Liver (tissue), 7 donors: ENCODE measurements at regions not wholly inside any gene's neighbourhood (a gene's known extent, or its start where the extent isn't known, plus 50 kb on each side); places are given as distances from the start of the nearest gene placed in this dataset.

Source experiments
- DNase-seq: peaks from one replicate; pipeline ENCODE4 v3.0.0-alpha.2; 2017; ENCODE audit warnings: low spot score
- H3K27ac ChIP-seq, 2 donors: one replicate each; pipeline ENCODE4 v1.7.0; 2013; ENCODE audit warnings: inconsistent platforms in 2 of 2, low read length in 2 of 2, control low read depth in 1 of 2, low read depth in 1 of 2, mild to moderate bottlenecking in 1 of 2
- H3K27me3 ChIP-seq, 4 donors: one replicate each; pipeline versions ENCODE4 v1.6.1 to v1.7.0; 2013; ENCODE audit warnings: low read length in 3 of 4, inconsistent platforms in 1 of 4, mild to moderate bottlenecking in 1 of 4, moderate library complexity in 1 of 4; ENCODE audit not compliant: control insufficient read depth in 4 of 4, insufficient read depth in 4 of 4
- H3K36me3 ChIP-seq, 4 donors: one replicate each; pipeline versions ENCODE4 v1.6.1 to v1.7.0; 2013; ENCODE audit warnings: low read length in 3 of 4, mild to moderate bottlenecking in 3 of 4, low read depth in 1 of 4, moderate library complexity in 1 of 4; ENCODE audit not compliant: control insufficient read depth in 4 of 4, insufficient read depth in 3 of 4
- H3K4me1 ChIP-seq, 4 donors: one replicate each; pipeline versions ENCODE4 v1.6.1 to v1.7.0; 2013; ENCODE audit warnings: low read length in 3 of 4, mild to moderate bottlenecking in 3 of 4, moderate library complexity in 1 of 4; ENCODE audit not compliant: control insufficient read depth in 4 of 4, insufficient read depth in 4 of 4
- H3K4me3 ChIP-seq, 3 donors: one replicate each; pipeline versions ENCODE4 v1.6.1 to v1.7.0; 2013; ENCODE audit warnings: low read length in 3 of 3, control low read depth in 1 of 3, low read depth in 1 of 3, mild to moderate bottlenecking in 1 of 3
- H3K9ac ChIP-seq, 2 donors: one replicate each; pipeline ENCODE4 v1.7.0; 2013; ENCODE audit warnings: low read length in 2 of 2, mild to moderate bottlenecking in 2 of 2, moderate library complexity in 2 of 2, control low read depth in 1 of 2, low read depth in 1 of 2
- H3K9me3 ChIP-seq, 4 donors: one replicate each; pipeline versions ENCODE4 v1.6.1 to v1.7.0; 2013; ENCODE audit warnings: low read length in 3 of 4; ENCODE audit not compliant: control insufficient read depth in 4 of 4
- ATF3 ChIP-seq: IDR thresholded peaks from 2 replicates; pipeline ENCODE4 v1.6.1; 2016; ENCODE audit warnings: antibody characterized with exemption
- EGR1 ChIP-seq, 2 donors: IDR thresholded peaks; 2 replicates each; pipeline ENCODE4 v1.6.1; 2016 to 2018; ENCODE audit warnings: antibody characterized with exemption in 2 of 2, low read depth in 2 of 2
- FOXA1 ChIP-seq: IDR thresholded peaks from 2 replicates; pipeline ENCODE4 v1.6.1; 2016; ENCODE audit warnings: antibody characterized with exemption
- FOXA2 ChIP-seq: IDR thresholded peaks from 2 replicates; pipeline ENCODE4 v1.6.1; 2016; ENCODE audit warnings: antibody characterized with exemption
- HNF4A ChIP-seq, 2 donors: conservative IDR thresholded peaks; 2 replicates each; pipeline ENCODE4 v1.6.1; 2016; ENCODE audit warnings: antibody characterized with exemption in 2 of 2, mild to moderate bottlenecking in 2 of 2
- HNF4G ChIP-seq: IDR thresholded peaks from 2 replicates; pipeline ENCODE4 v1.6.1; 2016; ENCODE audit warnings: antibody characterized with exemption
- JUND ChIP-seq, 2 donors: IDR thresholded peaks; 2 replicates each; pipeline ENCODE4 v1.6.1; 2016; ENCODE audit warnings: antibody characterized with exemption in 2 of 2
- MAX ChIP-seq: IDR thresholded peaks from 2 replicates; pipeline ENCODE4 v1.6.1; 2016; ENCODE audit warnings: antibody characterized with exemption
- NR2F2 ChIP-seq: IDR thresholded peaks from 2 replicates; pipeline ENCODE4 v1.6.1; 2016; ENCODE audit warnings: antibody characterized with exemption
- RAD21 ChIP-seq, 2 donors: IDR thresholded peaks; 2 replicates each; pipeline ENCODE4 v1.6.1; 2016; ENCODE audit warnings: antibody characterized with exemption in 2 of 2, mild to moderate bottlenecking in 2 of 2
- REST ChIP-seq: IDR thresholded peaks from 2 replicates; pipeline ENCODE4 v1.6.1; 2016; ENCODE audit warnings: antibody characterized with exemption, mild to moderate bottlenecking
- RXRA ChIP-seq, 2 donors: IDR thresholded peaks; 2 replicates each; pipeline ENCODE4 v1.6.1; 2017 to 2018; ENCODE audit warnings: antibody characterized with exemption in 2 of 2, mild to moderate bottlenecking in 1 of 2
- SP1 ChIP-seq: IDR thresholded peaks from 2 replicates; pipeline ENCODE4 v1.6.1; 2018; ENCODE audit warnings: antibody characterized with exemption, mild to moderate bottlenecking
- YY1 ChIP-seq: IDR thresholded peaks from 2 replicates; pipeline ENCODE4 v1.6.1; 2016; ENCODE audit warnings: antibody characterized with exemption, mild to moderate bottlenecking
- WGBS: extraction: QIAGEN DNeasy Blood & Tissue Kit; methylation state at CpG from one replicate; pipeline ENCODE4 v1.1.7; 2013; 5-methylcytosine and 5-hydroxymethylcytosine counted together
- donor health status: healthy.
- donor health status: healthy.
- donor health status: healthy.
- donor health status: healthy.

GRCh38 chr2:64295326-64296139 is 151.3 kb upstream of the PELI1 start:
- Histone ChIP-seq H3K4me1 (no peaks in the 10 kb centered on the region), H3K36me3 (no peaks in the 10 kb centered on the region), H3K9ac (no peak overlapping the region), H3K4me3 (no peak overlapping the region), H3K27ac (no peak overlapping the region), H3K27me3 (no peaks in the 10 kb centered on the region), H3K9me3 (no peaks in the 10 kb centered on the region)
- TF ChIP-seq FOXA2 = no peak
- TF ChIP-seq ATF3 = no peak
- no peak for TF ChIP-seq EGR1 (IDR thresholded peaks at IDR 0.05; ENCODE audit: low read depth in 2 of 2)
- no peak for TF ChIP-seq MAX
- no peak for TF ChIP-seq FOXA1
- no peak for TF ChIP-seq SP1
- TF ChIP-seq RAD21 (IDR thresholded peaks at IDR 0.05) = no peak
- TF ChIP-seq YY1 = no peak
- TF ChIP-seq HNF4A (conservative IDR thresholded peaks at IDR 0.05) = no peak
- TF ChIP-seq NR2F2 = no peak
- no peak for TF ChIP-seq JUND (IDR thresholded peaks at IDR 0.05)
- no peak for TF ChIP-seq RXRA (IDR thresholded peaks at IDR 0.05)
- no peak for DNase-seq
- 79% methylated on average over 5 of the region's 5 CpGs for WGBS

GRCh38 chr2:64296140-64296480 is 151.9 kb upstream of the PELI1 start:
- H3K9me3 ChIP-seq = no peaks in the 10 kb centered on the region
- DNase-seq = no peak
- H3K27me3 ChIP-seq = no peaks in the 10 kb centered on the region
- no peak overlapping the region for H3K9ac ChIP-seq
- no peak overlapping the region for H3K4me3 ChIP-seq
- WGBS = 66% methylated on average over 4 of the region's 4 CpGs
- no peak overlapping the region for H3K27ac ChIP-seq
- no peaks in the 10 kb centered on the region for H3K4me1 ChIP-seq
- no peaks in the 10 kb centered on the region for H3K36me3 ChIP-seq
- TF ChIP-seq HNF4G (no peak), NR2F2 (no peak), MAX (no peak), FOXA2 (no peak), REST (no peak), EGR1 (IDR thresholded peaks at IDR 0.05; ENCODE audit: low read depth in 2 of 2) (no peak), FOXA1 (no peak), HNF4A (conservative IDR thresholded peaks at IDR 0.05) (no peak)
